PFSK-1 (cell line): ENCODE measurements at regions not wholly inside any gene's neighbourhood (a gene's known extent, or its start where the extent isn't known, plus 50 kb on each side); places are given as distances from the start of the nearest gene placed in this dataset.

Experiments used
- FOXP2 ChIP-seq: optimal IDR thresholded peaks from 2 replicates; pipeline ENCODE3; 2011; ENCODE audit warnings: borderline replicate concordance, control low read depth, inconsistent platforms; ENCODE audit not compliant: insufficient read depth; ENCODE audit errors: extremely low read length, extremely low read depth
- POLR2AphosphoS5 ChIP-seq: IDR thresholded peaks from 2 replicates; pipeline ENCODE4 v1.6.1; 2012; ENCODE audit warnings: low read depth, mild to moderate bottlenecking, control low read depth, low read length, moderate library complexity
- TAF1 ChIP-seq: IDR thresholded peaks from 2 replicates; pipeline ENCODE4 v1.6.1; 2012; ENCODE audit warnings: low read length, control low read depth, borderline replicate concordance; ENCODE audit not compliant: insufficient read depth

- TF ChIP-seq TAF1 (no peak), FOXP2 (no peak), POLR2AphosphoS5 (no peak)
Measured at GRCh38 chr10:94238006-94238617, 124.6 kb downstream of the NOC3L start.
